ENCODE measurements at regions not wholly inside any gene's neighbourhood (a gene's known extent, or its start where the extent isn't known, plus 50 kb on each side); places are given as distances from the start of the nearest gene placed in this dataset.

DNA sequence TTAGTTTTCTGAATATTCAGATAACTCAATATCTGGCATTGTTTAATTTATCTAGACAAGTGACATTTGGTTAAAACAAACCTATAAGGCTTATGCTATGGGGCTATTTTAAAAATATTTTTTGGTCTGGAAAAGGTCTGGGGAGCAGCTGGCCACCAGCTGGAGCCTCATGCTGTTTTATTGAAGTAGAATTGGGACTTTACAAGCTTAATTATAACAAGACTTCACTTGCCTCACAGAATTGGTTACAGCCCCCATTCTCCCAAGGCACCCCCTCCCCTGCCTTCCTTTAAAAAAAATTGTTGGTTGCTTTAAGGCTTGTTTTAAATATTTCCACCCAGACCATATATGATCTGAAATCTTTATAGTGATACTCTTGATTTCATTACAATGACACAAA is 453.9 kb downstream of the ADAMTS20 start:
- TF ChIP-seq, protein P1, sequence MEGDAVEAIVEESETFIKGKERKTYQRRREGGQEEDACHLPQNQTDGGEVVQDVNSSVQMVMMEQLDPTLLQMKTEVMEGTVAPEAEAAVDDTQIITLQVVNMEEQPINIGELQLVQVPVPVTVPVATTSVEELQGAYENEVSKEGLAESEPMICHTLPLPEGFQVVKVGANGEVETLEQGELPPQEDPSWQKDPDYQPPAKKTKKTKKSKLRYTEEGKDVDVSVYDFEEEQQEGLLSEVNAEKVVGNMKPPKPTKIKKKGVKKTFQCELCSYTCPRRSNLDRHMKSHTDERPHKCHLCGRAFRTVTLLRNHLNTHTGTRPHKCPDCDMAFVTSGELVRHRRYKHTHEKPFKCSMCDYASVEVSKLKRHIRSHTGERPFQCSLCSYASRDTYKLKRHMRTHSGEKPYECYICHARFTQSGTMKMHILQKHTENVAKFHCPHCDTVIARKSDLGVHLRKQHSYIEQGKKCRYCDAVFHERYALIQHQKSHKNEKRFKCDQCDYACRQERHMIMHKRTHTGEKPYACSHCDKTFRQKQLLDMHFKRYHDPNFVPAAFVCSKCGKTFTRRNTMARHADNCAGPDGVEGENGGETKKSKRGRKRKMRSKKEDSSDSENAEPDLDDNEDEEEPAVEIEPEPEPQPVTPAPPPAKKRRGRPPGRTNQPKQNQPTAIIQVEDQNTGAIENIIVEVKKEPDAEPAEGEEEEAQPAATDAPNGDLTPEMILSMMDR (conservative IDR thresholded peaks at IDR 0.05; ENCODE audit: low read length) = no peak
- no peak overlapping the region for H3K4me3 ChIP-seq (ENCODE audit: low read length)
- DNase-seq (ENCODE audit: low read depth) = no peak

- no peak for DNase-seq (ENCODE audit: low read depth)
- H3K4me3 ChIP-seq (ENCODE audit: low read length) = no peak overlapping the region
- TF ChIP-seq, protein P1 (conservative IDR thresholded peaks at IDR 0.05; ENCODE audit: low read length) = no peak
Observed at GRCh38 chr12:43097471-43097870, 454.5 kb downstream of the ADAMTS20 start.

- TF ChIP-seq, protein P1 (conservative IDR thresholded peaks at IDR 0.05; ENCODE audit: low read length) = no peak
- no peak overlapping the region for H3K4me3 ChIP-seq (ENCODE audit: low read length)
- no peak for DNase-seq (ENCODE audit: low read depth)
Observed at GRCh38 chr12:43095669-43096280, 456.2 kb downstream of the ADAMTS20 start.

DNA sequence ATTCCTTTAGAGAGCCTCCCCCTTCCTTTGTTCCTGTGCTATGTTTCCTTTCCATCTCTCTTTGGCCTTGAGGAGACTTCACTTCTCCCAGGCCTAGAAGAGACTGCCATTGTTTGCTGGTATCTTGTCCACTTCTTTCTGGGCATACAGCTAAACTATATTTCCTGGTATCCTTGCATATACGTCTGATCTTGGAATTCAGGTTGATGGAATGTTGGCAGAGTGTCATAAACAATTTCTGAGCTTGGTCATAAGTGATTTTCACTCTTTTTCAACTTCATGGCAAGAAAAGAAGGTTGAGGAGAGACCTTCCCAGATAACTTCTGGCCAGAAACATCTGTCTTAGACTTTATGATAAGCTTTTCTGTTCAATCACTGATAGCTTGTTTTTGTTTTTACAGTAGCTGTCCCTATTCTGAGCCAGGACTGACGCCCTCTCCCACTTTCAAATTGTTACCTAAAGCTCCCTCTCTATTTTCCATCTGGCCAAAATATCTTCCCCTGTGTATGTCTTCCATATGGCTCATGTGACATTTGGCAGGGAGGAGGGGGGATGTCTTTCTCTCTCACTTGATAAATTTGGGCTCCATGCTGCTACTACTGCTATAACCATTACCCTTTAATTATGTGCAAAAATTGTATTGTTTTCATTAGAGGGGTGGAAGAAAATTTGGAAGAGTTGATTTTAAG is 457.0 kb downstream of the ADAMTS20 start:
- TF ChIP-seq, protein P1 (conservative IDR thresholded peaks at IDR 0.05; ENCODE audit: low read length) = no peak
- H3K4me3 ChIP-seq (ENCODE audit: low read length) = no peak overlapping the region
- DNase-seq (ENCODE audit: low read depth) = no peak

- DNase-seq (ENCODE audit: low read depth) = no peak
- TF ChIP-seq, protein P1 (conservative IDR thresholded peaks at IDR 0.05; ENCODE audit: low read length) = no peak
- no peak overlapping the region for H3K4me3 ChIP-seq (ENCODE audit: low read length)
Observed at GRCh38 chr12:43090981-43091380, 461.0 kb downstream of the ADAMTS20 start.

DNA sequence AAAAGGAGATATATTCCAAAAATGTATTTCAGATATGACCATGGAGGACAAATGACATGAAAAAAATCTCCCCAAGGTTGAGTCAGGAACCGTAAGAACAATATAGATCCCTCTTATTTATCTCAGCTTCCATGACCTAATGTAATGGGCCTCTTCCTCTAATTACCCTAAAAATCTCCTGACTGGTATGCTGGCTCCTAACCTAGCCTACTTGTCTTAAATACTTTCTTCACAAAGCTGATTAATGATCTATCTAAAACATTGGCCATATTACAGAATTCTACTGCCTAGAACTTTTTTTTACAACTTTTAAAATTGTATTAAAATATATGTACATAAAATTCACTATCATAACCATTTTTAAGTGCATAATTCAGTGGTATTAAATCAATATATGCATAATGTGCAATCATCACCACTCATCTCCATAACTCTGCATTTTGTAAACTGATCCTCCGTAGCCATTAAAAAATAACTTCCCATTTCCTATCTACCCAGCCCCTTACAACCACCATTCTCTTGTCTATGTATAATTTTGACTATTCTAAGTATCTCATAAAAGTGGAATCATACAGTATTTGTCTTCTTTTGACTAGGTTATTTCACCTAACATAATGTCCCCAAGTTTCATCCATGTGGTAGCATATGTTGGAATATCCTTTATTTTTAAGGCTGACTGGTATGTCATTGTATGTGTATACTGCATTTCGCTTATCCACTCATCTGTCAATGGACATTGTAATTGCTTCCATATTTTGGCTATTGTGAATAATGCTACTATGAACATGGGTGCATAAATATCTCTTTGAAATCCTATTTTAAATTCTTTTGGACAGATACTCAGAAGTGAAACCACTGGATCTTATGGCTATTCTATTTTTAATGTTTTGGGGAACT is 464.6 kb downstream of the ADAMTS20 start:
- TF ChIP-seq, protein P1 (conservative IDR thresholded peaks at IDR 0.05; ENCODE audit: low read length) = no peak
- H3K4me3 ChIP-seq (ENCODE audit: low read length) = no peak overlapping the region
- DNase-seq (ENCODE audit: low read depth) = no peak

Measured in AG10803 (cell line).